ENCODE measurements at regions not wholly inside any gene's neighbourhood (a gene's known extent, or its start where the extent isn't known, plus 50 kb on each side); places are given as distances from the start of the nearest gene placed in this dataset.

- TF ChIP-seq CTCF (conservative IDR thresholded peaks at IDR 0.05; ENCODE audit: low read depth, low read length): no peak
- TF ChIP-seq EZH2 (IDR thresholded peaks at IDR 0.05; ENCODE audit: borderline replicate concordance, low read depth, low read length, poor library complexity, severe bottlenecking): no peak
These were observed 50.2 kb upstream of the ALDH1A3 start for GRCh38 chr15:100829457-100829856.
